ENCODE measurements at regions not wholly inside any gene's neighbourhood (a gene's known extent, or its start where the extent isn't known, plus 50 kb on each side); places are given as distances from the start of the nearest gene placed in this dataset.

DNA sequence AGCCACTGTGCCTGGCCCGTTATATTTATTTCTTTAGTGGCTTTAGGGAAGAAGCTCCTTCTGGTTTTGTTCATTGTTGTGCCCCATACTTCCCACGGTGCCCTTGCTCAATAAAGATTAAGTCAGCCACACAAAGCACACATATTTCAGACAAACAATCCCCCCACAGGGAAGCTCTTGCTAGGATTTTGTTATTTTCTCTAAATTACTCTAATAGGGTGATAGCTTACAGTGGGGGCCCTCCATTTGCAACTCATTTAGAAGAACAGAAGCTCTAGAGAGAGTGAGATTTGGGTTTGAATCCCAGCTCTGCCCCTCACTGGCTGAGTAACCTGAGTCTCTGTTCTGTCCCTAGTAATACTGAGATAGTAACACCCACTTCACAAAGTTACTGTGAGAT is 499.9 kb downstream of the GRIN2A start:
- H3K36me3 Mint-ChIP-seq (ENCODE audit: insufficient read depth) = no peaks in the 10 kb centered on the region
- TF ChIP-seq, protein P1, sequence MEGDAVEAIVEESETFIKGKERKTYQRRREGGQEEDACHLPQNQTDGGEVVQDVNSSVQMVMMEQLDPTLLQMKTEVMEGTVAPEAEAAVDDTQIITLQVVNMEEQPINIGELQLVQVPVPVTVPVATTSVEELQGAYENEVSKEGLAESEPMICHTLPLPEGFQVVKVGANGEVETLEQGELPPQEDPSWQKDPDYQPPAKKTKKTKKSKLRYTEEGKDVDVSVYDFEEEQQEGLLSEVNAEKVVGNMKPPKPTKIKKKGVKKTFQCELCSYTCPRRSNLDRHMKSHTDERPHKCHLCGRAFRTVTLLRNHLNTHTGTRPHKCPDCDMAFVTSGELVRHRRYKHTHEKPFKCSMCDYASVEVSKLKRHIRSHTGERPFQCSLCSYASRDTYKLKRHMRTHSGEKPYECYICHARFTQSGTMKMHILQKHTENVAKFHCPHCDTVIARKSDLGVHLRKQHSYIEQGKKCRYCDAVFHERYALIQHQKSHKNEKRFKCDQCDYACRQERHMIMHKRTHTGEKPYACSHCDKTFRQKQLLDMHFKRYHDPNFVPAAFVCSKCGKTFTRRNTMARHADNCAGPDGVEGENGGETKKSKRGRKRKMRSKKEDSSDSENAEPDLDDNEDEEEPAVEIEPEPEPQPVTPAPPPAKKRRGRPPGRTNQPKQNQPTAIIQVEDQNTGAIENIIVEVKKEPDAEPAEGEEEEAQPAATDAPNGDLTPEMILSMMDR (IDR thresholded peaks at IDR 0.05; ENCODE audit: unreplicated experiment) = no peak
- H3K9me3 Mint-ChIP-seq (ENCODE audit: low read depth) = peaks cover 7% of the 10 kb centered on the region
- peaks cover 32% of the 10 kb centered on the region for H3K27me3 Mint-ChIP-seq
- peaks cover 13% of the 10 kb centered on the region for H3K4me1 Mint-ChIP-seq (ENCODE audit: low read depth)
- no peak for DNase-seq (ENCODE audit: low spot score, unreplicated experiment)
- no peak overlapping the region for H3K27ac Mint-ChIP-seq
- no peak overlapping the region for H3K4me3 Mint-ChIP-seq (ENCODE audit: low read depth)

DNA sequence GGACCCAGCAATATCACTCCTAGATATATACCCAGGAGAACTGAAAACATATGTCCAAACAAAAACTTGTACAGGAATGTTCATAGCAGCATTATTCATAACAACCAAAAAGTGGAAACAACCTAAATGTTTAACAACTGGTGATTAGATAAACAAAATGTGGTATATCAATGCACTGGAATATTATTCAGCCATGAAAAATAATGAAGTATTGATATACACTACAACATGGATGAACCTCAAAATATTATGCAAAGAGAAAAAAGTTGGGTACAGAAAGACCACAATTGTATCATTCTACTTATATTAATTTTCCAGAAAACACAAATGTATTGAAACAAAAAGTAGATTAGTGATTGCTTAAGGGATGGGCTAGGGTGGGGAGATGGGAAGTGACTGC is 498.6 kb downstream of the GRIN2A start:
- peaks cover 13% of the 10 kb centered on the region for H3K4me1 Mint-ChIP-seq (ENCODE audit: low read depth)
- H3K36me3 Mint-ChIP-seq (ENCODE audit: insufficient read depth) = no peaks in the 10 kb centered on the region
- H3K4me3 Mint-ChIP-seq (ENCODE audit: low read depth) = no peak overlapping the region
- peaks cover 7% of the 10 kb centered on the region for H3K9me3 Mint-ChIP-seq (ENCODE audit: low read depth)
- H3K27me3 Mint-ChIP-seq = peaks cover 29% of the 10 kb centered on the region
- H3K27ac Mint-ChIP-seq = no peak overlapping the region
- no peak for DNase-seq (ENCODE audit: low spot score, unreplicated experiment)
- TF ChIP-seq, protein P1 (IDR thresholded peaks at IDR 0.05; ENCODE audit: unreplicated experiment) = no peak

DNA sequence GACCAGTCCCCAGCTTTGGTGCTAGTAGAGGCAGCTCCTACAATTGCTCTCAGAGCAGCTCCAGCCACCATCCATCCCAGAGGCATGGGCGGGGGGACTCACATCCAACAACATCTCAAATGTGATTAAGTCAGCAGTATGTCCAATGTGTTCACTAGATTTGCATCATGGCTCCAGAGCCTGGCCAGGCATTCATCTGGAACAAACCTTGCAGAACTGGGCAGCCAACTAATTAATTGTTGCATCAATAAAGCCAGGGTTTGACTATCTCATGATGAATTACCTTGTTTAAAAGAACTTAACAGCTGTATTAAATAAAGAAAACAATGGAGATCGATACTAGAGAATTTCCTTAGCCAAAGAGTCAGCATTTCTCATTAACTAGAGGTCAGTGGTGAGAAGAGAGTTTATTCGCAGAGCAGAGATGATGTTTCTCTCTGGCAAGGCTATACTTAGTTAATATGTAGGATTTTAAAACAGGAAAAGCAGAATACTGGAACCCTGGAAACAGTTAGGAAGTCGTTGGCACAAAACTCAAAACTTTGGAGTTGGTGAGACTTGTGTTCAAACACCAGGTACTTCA is 494.4 kb downstream of the GRIN2A start:
- no peak overlapping the region for H3K27ac Mint-ChIP-seq
- TF ChIP-seq, protein P1 (IDR thresholded peaks at IDR 0.05; ENCODE audit: unreplicated experiment) = no peak
- no peaks in the 10 kb centered on the region for H3K27me3 Mint-ChIP-seq
- peaks cover 7% of the 10 kb centered on the region for H3K9me3 Mint-ChIP-seq (ENCODE audit: low read depth)
- H3K36me3 Mint-ChIP-seq (ENCODE audit: insufficient read depth) = no peaks in the 10 kb centered on the region
- DNase-seq (ENCODE audit: low spot score, unreplicated experiment) = no peak
- H3K4me3 Mint-ChIP-seq (ENCODE audit: low read depth) = no peak overlapping the region
- H3K4me1 Mint-ChIP-seq (ENCODE audit: low read depth) = no peaks in the 10 kb centered on the region

DNA sequence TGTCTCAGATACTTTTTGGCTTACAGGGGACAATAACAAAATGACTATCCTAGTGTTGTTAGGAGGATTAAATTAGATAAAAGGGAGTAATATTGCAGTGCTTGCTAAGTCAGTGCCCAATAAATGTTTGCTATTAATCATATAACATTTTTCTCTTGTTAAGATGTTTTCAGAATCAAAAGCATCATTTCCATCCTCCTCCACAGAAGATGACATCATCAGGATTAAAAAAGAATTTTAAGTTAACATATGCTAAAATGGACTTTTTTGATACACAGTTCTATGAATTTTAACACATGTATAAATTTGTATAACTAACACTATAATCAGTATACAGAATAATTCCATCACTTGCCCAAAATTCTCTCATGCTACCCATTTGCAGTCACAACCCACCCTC is 492.6 kb downstream of the GRIN2A start:
- Mint-ChIP-seq H3K4me1 (ENCODE audit: low read depth) (no peaks in the 10 kb centered on the region), H3K4me3 (ENCODE audit: low read depth) (no peak overlapping the region), H3K27me3 (no peaks in the 10 kb centered on the region), H3K9me3 (ENCODE audit: low read depth) (no peaks in the 10 kb centered on the region), H3K27ac (no peak overlapping the region), H3K36me3 (ENCODE audit: insufficient read depth) (no peaks in the 10 kb centered on the region)
- TF ChIP-seq, protein P1 (IDR thresholded peaks at IDR 0.05; ENCODE audit: unreplicated experiment) = no peak
- no peak for DNase-seq (ENCODE audit: low spot score, unreplicated experiment)

DNA sequence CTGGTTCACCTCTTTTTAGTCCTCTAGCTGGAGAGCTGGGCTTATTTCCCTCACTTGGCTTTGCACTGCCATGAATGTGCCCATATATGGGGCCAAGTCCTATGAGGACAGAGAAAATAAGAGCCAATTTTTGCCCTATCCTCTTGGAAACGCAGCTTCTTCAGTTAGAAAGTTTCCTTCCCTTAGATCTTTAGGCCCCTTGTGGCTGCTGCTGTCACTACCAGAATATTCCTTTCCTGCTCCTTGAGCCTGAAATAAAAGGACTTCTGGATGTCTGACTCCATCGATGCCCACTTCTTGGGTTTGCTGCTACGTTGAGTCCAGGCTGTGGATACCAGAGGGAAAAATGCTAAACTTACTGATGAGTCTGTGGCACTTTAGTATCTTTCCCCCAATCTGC is 487.1 kb downstream of the GRIN2A start:
- TF ChIP-seq, protein P1 (IDR thresholded peaks at IDR 0.05; ENCODE audit: unreplicated experiment) = peak; percentile 25
- no peak overlapping the region for H3K4me3 Mint-ChIP-seq (ENCODE audit: low read depth)
- no peak overlapping the region for H3K27ac Mint-ChIP-seq
- no peaks in the 10 kb centered on the region for H3K27me3 Mint-ChIP-seq
- DNase-seq (ENCODE audit: low spot score, unreplicated experiment) = no peak
- no peaks in the 10 kb centered on the region for H3K4me1 Mint-ChIP-seq (ENCODE audit: low read depth)
- H3K36me3 Mint-ChIP-seq (ENCODE audit: insufficient read depth) = no peaks in the 10 kb centered on the region
- no peaks in the 10 kb centered on the region for H3K9me3 Mint-ChIP-seq (ENCODE audit: low read depth)
